ENCODE measurements at regions not wholly inside any gene's neighbourhood (a gene's known extent, or its start where the extent isn't known, plus 50 kb on each side); places are given as distances from the start of the nearest gene placed in this dataset.

- Mint-ChIP-seq H3K4me1 (no peaks in the 10 kb centered on the region), H3K9me3 (ENCODE audit: low read depth) (no peaks in the 10 kb centered on the region), H3K36me3 (no peaks in the 10 kb centered on the region), H3K27ac (no peak overlapping the region), H3K4me3 (no peak overlapping the region), H3K27me3 (peaks cover 4% of the 10 kb centered on the region)
- no peak for DNase-seq
- CTCF ChIA-PET, result no interaction called here
- no peak for ATAC-seq
Observed at GRCh38 chr1:229993894-229994293, 73.1 kb upstream of the GALNT2 start.

GRCh38 chr1:229999004-229999670 lies 67.9 kb upstream of the GALNT2 start:
- CTCF ChIA-PET, result no interaction called here
- H3K9me3 Mint-ChIP-seq (ENCODE audit: low read depth), result no peaks in the 10 kb centered on the region
- H3K4me1 Mint-ChIP-seq, result no peaks in the 10 kb centered on the region
- no peak overlapping the region for H3K4me3 Mint-ChIP-seq
- no peaks in the 10 kb centered on the region for H3K36me3 Mint-ChIP-seq
- ATAC-seq, result no peak
- H3K27ac Mint-ChIP-seq, result peak overlapping the region; percentile 15
- peaks cover 9% of the 10 kb centered on the region for H3K27me3 Mint-ChIP-seq
- no peak for DNase-seq

- H3K27me3 Mint-ChIP-seq, result peaks cover 13% of the 10 kb centered on the region
- no peaks in the 10 kb centered on the region for H3K4me1 Mint-ChIP-seq
- no peaks in the 10 kb centered on the region for H3K36me3 Mint-ChIP-seq
- no peak overlapping the region for H3K4me3 Mint-ChIP-seq
- DNase-seq, result no peak
- no peak overlapping the region for H3K27ac Mint-ChIP-seq
- CTCF ChIA-PET, result no interaction called here
- no peaks in the 10 kb centered on the region for H3K9me3 Mint-ChIP-seq (ENCODE audit: low read depth)
- ATAC-seq, result no peak
Observed at GRCh38 chr1:230000493-230001184, 66.4 kb upstream of the GALNT2 start.

- Mint-ChIP-seq H3K4me1 (no peaks in the 10 kb centered on the region), H3K27me3 (peaks cover 22% of the 10 kb centered on the region), H3K27ac (no peak overlapping the region), H3K9me3 (ENCODE audit: low read depth) (no peaks in the 10 kb centered on the region), H3K4me3 (no peak overlapping the region), H3K36me3 (no peaks in the 10 kb centered on the region)
- CTCF ChIA-PET, result no interaction called here
- DNase-seq (no peak), ATAC-seq (no peak)
Observed at GRCh38 chr1:230002164-230002803, 64.8 kb upstream of the GALNT2 start.

- no peak overlapping the region for H3K4me3 Mint-ChIP-seq
- no peak overlapping the region for H3K27ac Mint-ChIP-seq
- H3K27me3 Mint-ChIP-seq, result peaks cover 29% of the 10 kb centered on the region
- H3K9me3 Mint-ChIP-seq (ENCODE audit: low read depth), result no peaks in the 10 kb centered on the region
- DNase-seq (no peak), ATAC-seq (no peak)
- no peaks in the 10 kb centered on the region for H3K4me1 Mint-ChIP-seq
- CTCF ChIA-PET, result no interaction called here
- no peaks in the 10 kb centered on the region for H3K36me3 Mint-ChIP-seq
Observed at GRCh38 chr1:230003409-230003808, 63.6 kb upstream of the GALNT2 start.

- H3K27ac Mint-ChIP-seq, result no peak overlapping the region
- H3K9me3 Mint-ChIP-seq (ENCODE audit: low read depth), result no peaks in the 10 kb centered on the region
- CTCF ChIA-PET, result no interaction called here
- DNase-seq (no peak), ATAC-seq (no peak)
- H3K4me3 Mint-ChIP-seq, result no peak overlapping the region
- no peaks in the 10 kb centered on the region for H3K4me1 Mint-ChIP-seq
- peaks cover 26% of the 10 kb centered on the region for H3K27me3 Mint-ChIP-seq
- H3K36me3 Mint-ChIP-seq, result no peaks in the 10 kb centered on the region
Observed at GRCh38 chr1:230005040-230005439, 62.0 kb upstream of the GALNT2 start.

- CTCF ChIA-PET, result no interaction called here
Observed at GRCh38 chr1:230008721-230009120, 58.3 kb upstream of the GALNT2 start.

GRCh38 chr1:230009611-230010313 lies 57.3 kb upstream of the GALNT2 start:
- H3K9me3 Mint-ChIP-seq (ENCODE audit: low read depth), result no peaks in the 10 kb centered on the region
- CTCF ChIA-PET, result no interaction called here
- no peak for ATAC-seq
- DNase-seq, result no peak
- H3K27me3 Mint-ChIP-seq, result peaks cover 25% of the 10 kb centered on the region
- no peak overlapping the region for H3K4me3 Mint-ChIP-seq
- H3K36me3 Mint-ChIP-seq, result no peaks in the 10 kb centered on the region
- H3K27ac Mint-ChIP-seq, result no peak overlapping the region
- H3K4me1 Mint-ChIP-seq, result no peaks in the 10 kb centered on the region

More at GRCh38 chr1:230008721-230009120, 58.3 kb upstream of the GALNT2 start:
- ATAC-seq, result no peak
- H3K4me3 Mint-ChIP-seq, result no peak overlapping the region
- no peaks in the 10 kb centered on the region for H3K9me3 Mint-ChIP-seq (ENCODE audit: low read depth)
- H3K36me3 Mint-ChIP-seq, result no peaks in the 10 kb centered on the region
- no peak for DNase-seq
- peaks cover 25% of the 10 kb centered on the region for H3K27me3 Mint-ChIP-seq
- no peaks in the 10 kb centered on the region for H3K4me1 Mint-ChIP-seq
- H3K27ac Mint-ChIP-seq, result no peak overlapping the region

GRCh38 chr1:230010603-230011332 lies 56.3 kb upstream of the GALNT2 start:
- H3K27ac Mint-ChIP-seq, result no peak overlapping the region
- no peak for ATAC-seq
- peaks cover 25% of the 10 kb centered on the region for H3K27me3 Mint-ChIP-seq
- no peaks in the 10 kb centered on the region for H3K4me1 Mint-ChIP-seq
- DNase-seq, result no peak
- H3K4me3 Mint-ChIP-seq, result no peak overlapping the region
- no peaks in the 10 kb centered on the region for H3K36me3 Mint-ChIP-seq
- CTCF ChIA-PET, result no interaction called here
- no peaks in the 10 kb centered on the region for H3K9me3 Mint-ChIP-seq (ENCODE audit: low read depth)

- CTCF ChIA-PET, result no interaction called here
- DNase-seq (no peak), ATAC-seq (no peak)
- no peaks in the 10 kb centered on the region for H3K9me3 Mint-ChIP-seq (ENCODE audit: low read depth)
- no peaks in the 10 kb centered on the region for H3K4me1 Mint-ChIP-seq
- H3K36me3 Mint-ChIP-seq, result no peaks in the 10 kb centered on the region
- H3K27ac Mint-ChIP-seq, result no peak overlapping the region
- no peak overlapping the region for H3K4me3 Mint-ChIP-seq
- peaks cover 21% of the 10 kb centered on the region for H3K27me3 Mint-ChIP-seq
Observed at GRCh38 chr1:230011333-230012092, 55.5 kb upstream of the GALNT2 start.

GRCh38 chr1:230012093-230012393 lies 55.0 kb upstream of the GALNT2 start:
- no peaks in the 10 kb centered on the region for H3K36me3 Mint-ChIP-seq
- CTCF ChIA-PET, result no interaction called here
- H3K4me3 Mint-ChIP-seq, result no peak overlapping the region
- no peaks in the 10 kb centered on the region for H3K4me1 Mint-ChIP-seq
- no peaks in the 10 kb centered on the region for H3K9me3 Mint-ChIP-seq (ENCODE audit: low read depth)
- H3K27me3 Mint-ChIP-seq, result peaks cover 18% of the 10 kb centered on the region
- no peak for DNase-seq
- no peak for ATAC-seq
- H3K27ac Mint-ChIP-seq, result no peak overlapping the region

- no peak overlapping the region for H3K4me3 Mint-ChIP-seq
- H3K36me3 Mint-ChIP-seq, result no peaks in the 10 kb centered on the region
- H3K27ac Mint-ChIP-seq, result no peak overlapping the region
- H3K27me3 Mint-ChIP-seq, result peaks cover 15% of the 10 kb centered on the region
- no peak for ATAC-seq
- no peaks in the 10 kb centered on the region for H3K4me1 Mint-ChIP-seq
- H3K9me3 Mint-ChIP-seq (ENCODE audit: low read depth), result no peaks in the 10 kb centered on the region
- DNase-seq, result no peak
- CTCF ChIA-PET, result no interaction called here
Observed at GRCh38 chr1:230012741-230013140, 54.3 kb upstream of the GALNT2 start.

- ATAC-seq (no peak), DNase-seq (no peak)
- Mint-ChIP-seq H3K9me3 (ENCODE audit: low read depth) (no peaks in the 10 kb centered on the region), H3K4me3 (no peak overlapping the region), H3K27ac (no peak overlapping the region), H3K27me3 (peaks cover 11% of the 10 kb centered on the region), H3K4me1 (no peaks in the 10 kb centered on the region), H3K36me3 (no peaks in the 10 kb centered on the region)
- CTCF ChIA-PET, result no interaction called here
Observed at GRCh38 chr1:230016159-230016558, 50.9 kb upstream of the GALNT2 start.

All from activated CD8-positive, alpha-beta memory T cell treated with anti-CD3 and anti-CD28 coated beads, Interleukin-2, amount 10 ng/mL, durations not matched to agents 7 days and 5 days (primary cell).